Suprapubic skin (tissue), 4 donors: ENCODE measurements at regions not wholly inside any gene's neighbourhood (a gene's known extent, or its start where the extent isn't known, plus 50 kb on each side); places are given as distances from the start of the nearest gene placed in this dataset.

Experiments used
- CTCF ChIP-seq, 2 donors: fragments of 200-600 bp in 1 of 2; fragments of 450-650 bp in 1 of 2; sonication (generic) in 1 of 2; IDR thresholded peaks; one replicate each; pipeline ENCODE4 v1.5.1; 2016 to 2019; ENCODE audit warnings: antibody characterized with exemption in 2 of 2, mild to moderate bottlenecking in 1 of 2, moderate library complexity in 1 of 2
- EP300 ChIP-seq: sonication (generic); formaldehyde crosslinking; IDR thresholded peaks from one replicate; pipeline ENCODE4 v1.6.1; 2017; ENCODE audit warnings: antibody characterized with exemption
- POLR2A ChIP-seq, 2 donors: fragments of 450-650 bp; IDR thresholded peaks; one replicate each; pipeline ENCODE4 v1.6.1; 2017; ENCODE audit warnings: antibody characterized with exemption in 2 of 2, mild to moderate bottlenecking in 2 of 2, moderate library complexity in 2 of 2
- POLR2AphosphoS5 ChIP-seq, 3 donors: sonication (generic); formaldehyde crosslinking; IDR thresholded peaks; one replicate each; pipeline ENCODE4 v1.6.1; 2017; ENCODE audit warnings: antibody characterized with exemption in 3 of 3

DNA sequence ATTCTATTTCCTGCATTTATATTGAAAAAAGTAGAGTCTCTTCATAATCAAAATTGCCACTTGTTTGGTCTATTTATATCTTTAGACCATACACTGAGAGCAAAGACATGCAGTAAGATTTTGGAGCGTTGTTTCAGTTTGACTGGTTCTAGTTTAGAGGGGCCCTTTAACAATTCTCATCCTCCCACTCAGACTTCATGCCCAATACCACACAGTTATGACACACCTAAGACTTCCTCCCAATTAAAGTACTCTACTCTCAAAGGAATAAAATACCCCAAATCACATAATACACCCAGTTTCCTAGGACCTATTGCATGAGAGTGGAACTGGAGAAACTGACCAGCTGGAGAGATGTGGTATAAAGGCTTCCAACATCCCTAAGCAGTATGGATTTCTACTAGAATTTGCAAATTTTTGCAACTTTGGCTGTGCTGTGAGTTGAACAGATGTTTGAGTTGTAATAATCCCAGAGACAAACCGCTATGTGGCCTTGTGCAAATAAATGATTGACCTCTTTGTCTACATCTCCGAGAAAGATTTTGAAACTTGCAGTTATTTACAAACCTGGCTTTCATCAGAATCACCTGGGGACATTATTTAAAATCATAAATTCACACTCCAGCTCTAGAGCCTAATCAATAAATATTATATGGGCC is 170.0 kb upstream of the ROBO2 start:
- TF ChIP-seq CTCF (IDR thresholded peaks at IDR 0.05) (no peak), POLR2AphosphoS5 (IDR thresholded peaks at IDR 0.05) (no peak), POLR2A (IDR thresholded peaks at IDR 0.05) (no peak), EP300 (no peak)
